ENCODE measurements at regions not wholly inside any gene's neighbourhood (a gene's known extent, or its start where the extent isn't known, plus 50 kb on each side); places are given as distances from the start of the nearest gene placed in this dataset.

- DNase-seq (ENCODE audit: low read depth) = no peak
- no peak overlapping the region for H3K4me3 ChIP-seq (ENCODE audit: low read depth, low read length)
- no peak for TF ChIP-seq CTCF (IDR thresholded peaks at IDR 0.05; ENCODE audit: insufficient read depth, low read depth, low read length)
These were observed 414.2 kb downstream of the GABRB3 start for GRCh38 chr15:26358708-26359107.

- no peak for TF ChIP-seq CTCF (IDR thresholded peaks at IDR 0.05; ENCODE audit: insufficient read depth, low read depth, low read length)
- no peak for DNase-seq (ENCODE audit: low read depth)
- H3K4me3 ChIP-seq (ENCODE audit: low read depth, low read length) = no peak overlapping the region
These were observed 415.2 kb downstream of the GABRB3 start for GRCh38 chr15:26357653-26358052.

GRCh38 chr15:26355472-26356074, 417.3 kb downstream of the GABRB3 start:
- no peak for DNase-seq (ENCODE audit: low read depth)
- no peak for TF ChIP-seq CTCF (IDR thresholded peaks at IDR 0.05; ENCODE audit: insufficient read depth, low read depth, low read length)
- H3K4me3 ChIP-seq (ENCODE audit: low read depth, low read length) = no peak overlapping the region

- H3K4me3 ChIP-seq (ENCODE audit: low read depth, low read length) = no peak overlapping the region
- DNase-seq (ENCODE audit: low read depth) = no peak
- TF ChIP-seq CTCF (IDR thresholded peaks at IDR 0.05; ENCODE audit: insufficient read depth, low read depth, low read length) = no peak
These were observed 420.0 kb downstream of the GABRB3 start for GRCh38 chr15:26352909-26353308.

GRCh38 chr15:26352406-26352805, 420.5 kb downstream of the GABRB3 start:
- DNase-seq (ENCODE audit: low read depth) = no peak
- H3K4me3 ChIP-seq (ENCODE audit: low read depth, low read length) = no peak overlapping the region
- TF ChIP-seq CTCF (IDR thresholded peaks at IDR 0.05; ENCODE audit: insufficient read depth, low read depth, low read length) = no peak

- no peak overlapping the region for H3K4me3 ChIP-seq (ENCODE audit: low read depth, low read length)
- TF ChIP-seq CTCF (IDR thresholded peaks at IDR 0.05; ENCODE audit: insufficient read depth, low read depth, low read length) = no peak
- DNase-seq (ENCODE audit: low read depth) = no peak
These were observed 447.4 kb downstream of the GABRB3 start for GRCh38 chr15:26325495-26325894.

GRCh38 chr15:26323566-26323965, 449.3 kb downstream of the GABRB3 start:
- DNase-seq (ENCODE audit: low read depth) = no peak
- H3K4me3 ChIP-seq (ENCODE audit: low read depth, low read length) = no peak overlapping the region
- TF ChIP-seq CTCF (IDR thresholded peaks at IDR 0.05; ENCODE audit: insufficient read depth, low read depth, low read length) = no peak

Measured in fibroblast of villous mesenchyme (primary cell).